ENCODE measurements at regions not wholly inside any gene's neighbourhood (a gene's known extent, or its start where the extent isn't known, plus 50 kb on each side); places are given as distances from the start of the nearest gene placed in this dataset.
A peak's percentile ranks its signal among the peaks of the same experiment; 100 is the strongest.
"Not testable (repeated sequence)": the region's sequence is repeated elsewhere in the genome, so short reads cannot be mapped to it uniquely, and the experiment has no call there.

DNA sequence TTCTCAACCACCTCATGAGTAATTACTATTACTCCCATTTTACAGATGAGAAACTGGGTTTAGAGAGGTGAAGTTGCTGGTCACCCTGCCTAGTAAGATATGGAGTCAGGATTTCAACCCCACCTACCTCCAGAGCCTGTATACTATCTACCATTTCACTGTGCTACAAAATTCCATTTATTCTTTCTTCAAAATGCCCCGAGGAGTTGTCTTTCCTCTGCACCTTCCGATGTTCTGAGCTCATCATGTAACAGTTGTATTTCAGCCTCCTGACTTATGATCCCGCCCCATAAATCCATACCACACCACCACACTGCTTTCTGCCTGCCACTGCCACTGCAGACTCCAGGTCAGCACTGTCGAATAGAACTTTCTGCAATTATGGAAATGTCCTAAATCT, 71.3 kb upstream of the SLC25A36 start:
- Histone ChIP-seq H3K27ac (ENCODE audit: insufficient read depth in 1 of 2, low read depth in 1 of 2, low read length in 2 of 2, poor library complexity in 1 of 2, severe bottlenecking in 2 of 2) (no peak overlapping the region), H3K4me1 (ENCODE audit: control extremely low read depth in 1 of 4, control insufficient read depth in 4 of 4, insufficient read depth in 4 of 4, low read length in 3 of 4) (no peaks in the 10 kb centered on the region), H3K9me3 (ENCODE audit: control extremely low read depth in 1 of 5, control insufficient read depth in 4 of 5, insufficient read depth in 2 of 5, low read depth in 1 of 5, low read length in 4 of 5) (peaks cover 0 to 3% (median 0%) of the 10 kb centered on the region in 5 experiments), H3K4me3 (ENCODE audit: control insufficient read depth in 1 of 7, extremely low read depth in 1 of 7, insufficient read depth in 4 of 7, low read depth in 2 of 7, low read length in 6 of 7) (no peak overlapping the region), H3K36me3 (ENCODE audit: control insufficient read depth in 4 of 4, insufficient read depth in 4 of 4, low read length in 3 of 4) (no peaks in the 10 kb centered on the region), H3K27me3 (replicated peaks in 2 of 5; ENCODE audit: control insufficient read depth in 4 of 5, insufficient read depth in 5 of 5, low read length in 4 of 5) (peaks cover 0 to 1% (median 0%) of the 10 kb centered on the region in 5 experiments)
- CTCF ChIA-PET: no interaction called here
- POLR2A ChIA-PET: no interaction called here
- no peak for DNase-seq
- WGBS (ENCODE audit: insufficient coverage): 91% methylated on average over 4 of the region's 4 CpGs

DNA sequence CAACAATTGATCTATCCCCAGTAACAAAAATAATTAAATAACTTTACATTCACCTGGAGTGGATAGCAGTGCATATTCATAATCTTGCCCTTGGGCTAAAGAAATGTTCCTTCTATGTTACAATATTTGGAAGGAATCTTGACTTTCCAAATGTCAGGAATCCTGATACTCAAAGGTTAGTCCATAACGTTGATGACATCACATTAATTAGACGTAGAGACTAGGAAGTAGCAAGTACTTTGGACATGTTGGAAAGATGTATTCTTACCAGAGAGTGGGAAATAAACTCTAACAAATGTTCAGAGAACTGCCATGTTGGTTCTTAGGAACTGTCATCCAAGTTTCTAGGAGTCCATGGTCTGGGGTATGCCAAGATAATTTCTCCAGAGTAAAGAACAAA, 70.6 kb upstream of the SLC25A36 start:
- 100% methylated on average over 2 of the region's 2 CpGs for WGBS (ENCODE audit: insufficient coverage)
- Histone ChIP-seq H3K36me3 (ENCODE audit: control insufficient read depth in 4 of 4, insufficient read depth in 4 of 4, low read length in 3 of 4) (no peaks in the 10 kb centered on the region), H3K27me3 (replicated peaks in 2 of 5; ENCODE audit: control insufficient read depth in 4 of 5, insufficient read depth in 5 of 5, low read length in 4 of 5) (peaks cover 0 to 1% (median 0%) of the 10 kb centered on the region in 5 experiments), H3K4me1 (ENCODE audit: control extremely low read depth in 1 of 4, control insufficient read depth in 4 of 4, insufficient read depth in 4 of 4, low read length in 3 of 4) (no peaks in the 10 kb centered on the region), H3K9me3 (ENCODE audit: control extremely low read depth in 1 of 5, control insufficient read depth in 4 of 5, insufficient read depth in 2 of 5, low read depth in 1 of 5, low read length in 4 of 5) (peaks cover 0 to 3% (median 0%) of the 10 kb centered on the region in 5 experiments), H3K4me3 (ENCODE audit: control insufficient read depth in 1 of 7, extremely low read depth in 1 of 7, insufficient read depth in 4 of 7, low read depth in 2 of 7, low read length in 6 of 7) (no peak overlapping the region), H3K27ac (ENCODE audit: insufficient read depth in 1 of 2, low read depth in 1 of 2, low read length in 2 of 2, poor library complexity in 1 of 2, severe bottlenecking in 2 of 2) (no peak overlapping the region)
- no peak for DNase-seq
- CTCF ChIA-PET: no interaction called here
- POLR2A ChIA-PET: no interaction called here

DNA sequence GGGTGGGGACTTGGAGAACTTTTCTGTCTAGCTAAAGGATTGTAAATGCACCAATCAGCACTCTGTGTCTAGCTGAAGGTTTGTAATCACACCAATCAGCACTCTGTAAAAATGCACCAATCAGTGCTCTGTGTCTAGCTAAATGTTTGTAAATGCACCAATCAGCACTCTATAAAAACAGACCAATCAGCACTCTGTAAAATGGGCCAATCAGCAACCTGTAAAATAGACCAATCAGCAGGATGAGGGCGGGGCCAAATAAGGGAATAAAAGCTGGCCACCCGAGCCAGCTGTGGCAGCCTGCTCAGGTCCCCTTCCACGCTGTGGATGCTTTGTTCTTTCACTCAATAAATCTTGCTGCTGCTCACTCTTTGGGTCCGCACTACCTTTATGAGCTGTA, 69.5 kb upstream of the SLC25A36 start:
- 71% methylated on average over 4 of the region's 4 CpGs for WGBS (ENCODE audit: insufficient coverage)
- POLR2A ChIA-PET; H3K36me3 ChIP-seq (ENCODE audit: control insufficient read depth in 4 of 4, insufficient read depth in 4 of 4, low read length in 3 of 4); H3K27me3 ChIP-seq (replicated peaks in 2 of 5; ENCODE audit: control insufficient read depth in 4 of 5, insufficient read depth in 5 of 5, low read length in 4 of 5); H3K4me3 ChIP-seq (ENCODE audit: control insufficient read depth in 1 of 7, extremely low read depth in 1 of 7, insufficient read depth in 4 of 7, low read depth in 2 of 7, low read length in 6 of 7); H3K4me1 ChIP-seq (ENCODE audit: control extremely low read depth in 1 of 4, control insufficient read depth in 4 of 4, insufficient read depth in 4 of 4, low read length in 3 of 4); H3K27ac ChIP-seq (ENCODE audit: insufficient read depth in 1 of 2, low read depth in 1 of 2, low read length in 2 of 2, poor library complexity in 1 of 2, severe bottlenecking in 2 of 2); H3K9me3 ChIP-seq (ENCODE audit: control extremely low read depth in 1 of 5, control insufficient read depth in 4 of 5, insufficient read depth in 2 of 5, low read depth in 1 of 5, low read length in 4 of 5); DNase-seq: not testable (repeated sequence)
- CTCF ChIA-PET: interaction anchor here (0.6 kb wide), 1 partner anchor 330 kb away, joined by 3 read pairs; no protein-coding TSS in a partner anchor

DNA sequence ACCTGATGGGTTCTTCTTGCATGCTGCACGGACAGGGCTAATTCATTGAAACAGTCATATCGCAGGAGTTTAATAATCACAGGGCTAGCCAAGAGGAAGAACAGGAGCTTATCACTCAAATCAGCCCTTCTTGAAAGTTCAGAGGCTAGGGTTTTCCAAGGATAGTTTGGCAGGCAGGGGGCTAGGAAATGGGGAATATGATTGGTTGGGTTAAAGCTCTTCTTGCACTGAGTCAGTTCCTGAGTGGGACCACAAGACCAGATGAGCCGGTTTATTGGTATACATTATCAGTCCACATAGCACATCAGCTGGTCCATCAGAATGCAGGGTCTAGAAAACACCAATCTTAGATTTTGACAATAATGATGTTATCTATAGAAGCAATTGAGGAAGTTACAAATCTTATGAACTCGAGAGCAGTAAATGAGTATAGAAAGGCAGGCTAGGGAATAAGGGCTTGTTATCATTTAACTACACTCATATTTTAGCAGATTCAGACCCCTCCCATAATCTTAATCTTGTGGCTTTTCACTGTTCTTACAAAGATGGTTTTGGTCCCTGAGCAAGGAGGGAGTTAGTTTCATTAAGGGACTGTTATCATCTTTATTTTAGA, 58.1 kb upstream of the SLC25A36 start:
- CTCF ChIA-PET: interaction anchor here (1.6 kb wide), 1 partner anchor 13 kb away, joined by 3 read pairs; no protein-coding TSS in a partner anchor
- peak in 2 of 3 donors; percentile 37 to 58 for DNase-seq
- POLR2A ChIA-PET: no interaction called here

DNA sequence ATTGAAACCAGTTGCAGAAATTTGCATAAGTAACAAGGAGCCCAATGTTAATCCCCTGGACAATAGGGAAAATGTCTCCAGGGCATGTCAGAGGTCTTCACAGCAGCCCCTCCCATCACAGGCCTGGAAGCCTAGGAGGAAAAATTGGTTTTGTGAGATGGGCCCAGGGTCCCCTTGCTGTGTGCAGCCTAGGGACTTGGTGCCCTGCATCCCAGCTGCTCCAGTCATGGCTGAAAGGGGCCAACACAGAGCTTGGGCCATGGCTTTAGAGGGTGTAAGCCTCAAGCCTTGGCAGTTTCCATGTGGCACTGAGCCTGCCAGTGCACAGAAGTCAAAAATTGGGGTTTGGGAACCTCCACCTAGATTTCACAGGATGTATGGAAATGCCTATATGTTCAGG, 55.9 kb upstream of the SLC25A36 start:
- H3K4me3 ChIP-seq (ENCODE audit: control insufficient read depth in 1 of 7, extremely low read depth in 1 of 7, insufficient read depth in 4 of 7, low read depth in 2 of 7, low read length in 6 of 7); H3K36me3 ChIP-seq (ENCODE audit: control insufficient read depth in 4 of 4, insufficient read depth in 4 of 4, low read length in 3 of 4); POLR2A ChIA-PET; CTCF ChIA-PET; H3K27ac ChIP-seq (ENCODE audit: insufficient read depth in 1 of 2, low read depth in 1 of 2, low read length in 2 of 2, poor library complexity in 1 of 2, severe bottlenecking in 2 of 2); H3K4me1 ChIP-seq (ENCODE audit: control extremely low read depth in 1 of 4, control insufficient read depth in 4 of 4, insufficient read depth in 4 of 4, low read length in 3 of 4); DNase-seq; H3K27me3 ChIP-seq (replicated peaks in 2 of 5; ENCODE audit: control insufficient read depth in 4 of 5, insufficient read depth in 5 of 5, low read length in 4 of 5); H3K9me3 ChIP-seq (ENCODE audit: control extremely low read depth in 1 of 5, control insufficient read depth in 4 of 5, insufficient read depth in 2 of 5, low read depth in 1 of 5, low read length in 4 of 5): not testable (repeated sequence)

More for the DNA sequence above, 58.1 kb upstream of the SLC25A36 start:
- Histone ChIP-seq H3K4me3 (ENCODE audit: control insufficient read depth in 1 of 7, extremely low read depth in 1 of 7, insufficient read depth in 4 of 7, low read depth in 2 of 7, low read length in 6 of 7) (no peak overlapping the region), H3K27me3 (replicated peaks in 2 of 5; ENCODE audit: control insufficient read depth in 4 of 5, insufficient read depth in 5 of 5, low read length in 4 of 5) (no peaks in the 10 kb centered on the region), H3K9me3 (ENCODE audit: control extremely low read depth in 1 of 5, control insufficient read depth in 4 of 5, insufficient read depth in 2 of 5, low read depth in 1 of 5, low read length in 4 of 5) (peaks cover 0 to 5% (median 1%) of the 10 kb centered on the region in 5 experiments), H3K36me3 (ENCODE audit: control insufficient read depth in 4 of 4, insufficient read depth in 4 of 4, low read length in 3 of 4) (no peaks in the 10 kb centered on the region), H3K27ac (ENCODE audit: insufficient read depth in 1 of 2, low read depth in 1 of 2, low read length in 2 of 2, poor library complexity in 1 of 2, severe bottlenecking in 2 of 2) (no peak overlapping the region), H3K4me1 (ENCODE audit: control extremely low read depth in 1 of 4, control insufficient read depth in 4 of 4, insufficient read depth in 4 of 4, low read length in 3 of 4) (peaks cover 0 to 3% (median 0%) of the 10 kb centered on the region in 4 experiments)
- WGBS (ENCODE audit: insufficient coverage): 54% methylated on average over 2 of the region's 4 CpGs

Data from common myeloid progenitor, CD34-positive (primary cell).